ENCODE measurements at regions not wholly inside any gene's neighbourhood (a gene's known extent, or its start where the extent isn't known, plus 50 kb on each side); places are given as distances from the start of the nearest gene placed in this dataset.
"Not testable (repeated sequence)": the region's sequence is repeated elsewhere in the genome, so short reads cannot be mapped to it uniquely, and the experiment has no call there.

GRCh38 chr1:113269168-113269963 is 120.9 kb upstream of the MAGI3 start:
- DNase-seq, result no peak

GRCh38 chr1:113271039-113271438 is 119.3 kb upstream of the MAGI3 start:
- DNase-seq, result no peak

- no peak for DNase-seq
These were observed 115.2 kb upstream of the MAGI3 start for GRCh38 chr1:113275083-113275482.

GRCh38 chr1:113275691-113276090 is 114.6 kb upstream of the MAGI3 start:
- DNase-seq, result no peak

GRCh38 chr1:113276507-113276906 is 113.8 kb upstream of the MAGI3 start:
- no peak for DNase-seq

GRCh38 chr1:113278371-113278770 is 111.9 kb upstream of the MAGI3 start:
- no peak for DNase-seq

GRCh38 chr1:113278777-113279176 is 111.5 kb upstream of the MAGI3 start:
- DNase-seq, result no peak

- DNase-seq, result no peak
These were observed 110.4 kb upstream of the MAGI3 start for GRCh38 chr1:113279776-113280391.

GRCh38 chr1:113280581-113280980 is 109.7 kb upstream of the MAGI3 start:
- no peak for DNase-seq

- DNase-seq, result no peak
These were observed 108.8 kb upstream of the MAGI3 start for GRCh38 chr1:113281550-113281949.

- no peak for DNase-seq
These were observed 108.1 kb upstream of the MAGI3 start for GRCh38 chr1:113282008-113282892.

- no peak for DNase-seq
These were observed 107.4 kb upstream of the MAGI3 start for GRCh38 chr1:113282893-113283285.

- DNase-seq, result no peak
These were observed 106.4 kb upstream of the MAGI3 start for GRCh38 chr1:113283914-113284313.

- DNase-seq, result no peak
These were observed 104.2 kb upstream of the MAGI3 start for GRCh38 chr1:113286156-113286555.

GRCh38 chr1:113291777-113292602 is 98.3 kb upstream of the MAGI3 start:
- DNase-seq, result no peak

GRCh38 chr1:113292603-113293255 is 97.6 kb upstream of the MAGI3 start:
- no peak for DNase-seq

- no peak for DNase-seq
These were observed 97.1 kb upstream of the MAGI3 start for GRCh38 chr1:113293256-113293626.

GRCh38 chr1:113297749-113298148 is 92.6 kb upstream of the MAGI3 start:
- no peak for DNase-seq

GRCh38 chr1:113298941-113299340 is 91.4 kb upstream of the MAGI3 start:
- DNase-seq, result no peak

- no peak for DNase-seq
These were observed 87.7 kb upstream of the MAGI3 start for GRCh38 chr1:113302636-113303035.

- no peak for DNase-seq
These were observed 87.0 kb upstream of the MAGI3 start for GRCh38 chr1:113303267-113303666.

GRCh38 chr1:113305029-113305428 is 85.3 kb upstream of the MAGI3 start:
- DNase-seq, result not testable (repeated sequence)
